WTC11 (cell line): ENCODE measurements at regions not wholly inside any gene's neighbourhood (a gene's known extent, or its start where the extent isn't known, plus 50 kb on each side); places are given as distances from the start of the nearest gene placed in this dataset.

ENCODE experiments used
- ATAC-seq: fragments of 200-7000 bp; cut with Tn5 transposase; 2 replicates; pipeline ENCODE4 v1.10.0; 2021; ENCODE audit warnings: mild to moderate bottlenecking, moderate library complexity
- CTCF ChIA-PET: fragments of 300-600 bp; sonication (Branson Sonifier 250); formaldehyde crosslinking; loops from one replicate; lab custom pipeline; 2021; ENCODE audit warnings: antibody characterized with exemption; lab: Charles Lee
- POLR2A ChIA-PET: fragments of 350-600 bp; sonication (Branson Sonifier 250); formaldehyde crosslinking; loops from one replicate; lab custom pipeline; 2021; ENCODE audit warnings: antibody characterized with exemption; lab: Charles Lee
- DNase-seq: peaks from one replicate; pipeline ENCODE4 v3.0.0; 2021; ENCODE audit warnings: low spot score
- H3K27ac Mint-ChIP-seq: 2 replicates; pipeline ENCODE4 v1.8.0; 2021; ENCODE audit warnings: mixed read lengths
- H3K27me3 Mint-ChIP-seq: 2 replicates; pipeline ENCODE4 v1.8.0; 2021; ENCODE audit warnings: low read depth, mild to moderate bottlenecking, moderate library complexity, mixed read lengths
- H3K36me3 Mint-ChIP-seq: 2 replicates; pipeline ENCODE4 v1.8.0; 2021; ENCODE audit warnings: mixed read lengths
- H3K4me1 Mint-ChIP-seq: 2 replicates; pipeline ENCODE4 v1.8.0; 2022; ENCODE audit warnings: mixed read lengths
- H3K4me3 Mint-ChIP-seq: 2 replicates; pipeline ENCODE4 v1.8.0; 2021; ENCODE audit warnings: mild to moderate bottlenecking, moderate library complexity, mixed read lengths
- H3K9me3 Mint-ChIP-seq: 2 replicates; pipeline ENCODE4 v1.8.0; 2021; ENCODE audit warnings: mixed read lengths
- ATF1 ChIP-seq: sonication (generic); formaldehyde crosslinking; IDR thresholded peaks from 2 replicates; pipeline ENCODE4 v1.8.1; 2023; ENCODE audit warnings: mild to moderate bottlenecking, moderate library complexity, missing genetic modification reagents
- ATF6 ChIP-seq: sonication (generic); formaldehyde crosslinking; IDR thresholded peaks from 2 replicates; pipeline ENCODE4 v1.8.1; 2023; ENCODE audit warnings: mild to moderate bottlenecking, missing genetic modification reagents
- CBFB ChIP-seq: sonication (generic); formaldehyde crosslinking; IDR thresholded peaks from 2 replicates; pipeline ENCODE4 v1.8.1; 2022; ENCODE audit warnings: mild to moderate bottlenecking, low read depth, missing genetic modification reagents
- CDX4 ChIP-seq: fragments of 250-450 bp; sonication (Bioruptor Pico); IDR thresholded peaks from 2 replicates; pipeline ENCODE4 v1.9.0; 2021; ENCODE audit warnings: moderate library complexity, mild to moderate bottlenecking, inconsistent platforms, borderline replicate concordance
- CTCF ChIP-seq: fragments of 200-600 bp; IDR thresholded peaks from 2 replicates; pipeline ENCODE4 v1.8.0; 2022; ENCODE audit warnings: antibody characterized with exemption
- E2F1 ChIP-seq: sonication (generic); formaldehyde crosslinking; IDR thresholded peaks from 2 replicates; pipeline ENCODE4 v1.8.0; 2022; ENCODE audit warnings: mild to moderate bottlenecking, missing genetic modification reagents
- ESRRA ChIP-seq: sonication (generic); formaldehyde crosslinking; IDR thresholded peaks from 2 replicates; pipeline ENCODE4 v1.8.1; 2022; ENCODE audit warnings: mild to moderate bottlenecking, missing genetic modification reagents, borderline replicate concordance
- FOXK1 ChIP-seq: sonication (generic); formaldehyde crosslinking; IDR thresholded peaks from 2 replicates; pipeline ENCODE4 v1.8.0; 2022; ENCODE audit warnings: mild to moderate bottlenecking, moderate library complexity, missing genetic modification reagents
- GABPB1 ChIP-seq: sonication (generic); formaldehyde crosslinking; IDR thresholded peaks from 2 replicates; pipeline ENCODE4 v1.8.1; 2023; ENCODE audit warnings: mild to moderate bottlenecking, missing genetic modification reagents
- GTF2I ChIP-seq: fragments of 250-450 bp; sonication (Bioruptor Pico); conservative IDR thresholded peaks from 2 replicates; pipeline ENCODE4 v1.4.0; 2021; ENCODE audit warnings: mild to moderate bottlenecking
- IRF2 ChIP-seq: sonication (generic); formaldehyde crosslinking; IDR thresholded peaks from 2 replicates; pipeline ENCODE4 v1.8.0; 2022; ENCODE audit warnings: low read depth, missing genetic modification reagents, borderline replicate concordance
- MLX ChIP-seq: sonication (generic); formaldehyde crosslinking; IDR thresholded peaks from 2 replicates; pipeline ENCODE4 v1.8.1; 2023; ENCODE audit warnings: mild to moderate bottlenecking, missing genetic modification reagents, moderate library complexity
- MXD4 ChIP-seq: fragments of 250-450 bp; sonication (Bioruptor Pico); IDR thresholded peaks from 2 replicates; pipeline ENCODE4 v1.8.0; 2021; ENCODE audit warnings: mild to moderate bottlenecking, moderate library complexity, borderline replicate concordance
- NR1H2 ChIP-seq: sonication (generic); formaldehyde crosslinking; IDR thresholded peaks from 2 replicates; pipeline ENCODE4 v1.9.0; 2021; ENCODE audit warnings: mild to moderate bottlenecking, moderate library complexity, missing genetic modification reagents
- NR2C2 ChIP-seq: sonication (generic); formaldehyde crosslinking; IDR thresholded peaks from 2 replicates; pipeline ENCODE4 v1.8.0; 2022; ENCODE audit warnings: mild to moderate bottlenecking, missing genetic modification reagents
- PRDM15 ChIP-seq: sonication (generic); formaldehyde crosslinking; IDR thresholded peaks from 2 replicates; pipeline ENCODE4 v1.8.0; 2022; ENCODE audit warnings: missing genetic modification reagents
- PRRX2 ChIP-seq: fragments of 250-450 bp; sonication (Bioruptor Pico); IDR thresholded peaks from 2 replicates; pipeline ENCODE4 v1.8.0; 2021; ENCODE audit warnings: mild to moderate bottlenecking
- ZNF219 ChIP-seq: sonication (generic); formaldehyde crosslinking; IDR thresholded peaks from 2 replicates; pipeline ENCODE4 v1.8.0; 2023; ENCODE audit warnings: missing genetic modification reagents, mild to moderate bottlenecking, borderline replicate concordance
- ZNF263 ChIP-seq: sonication (generic); formaldehyde crosslinking; IDR thresholded peaks from 2 replicates; pipeline ENCODE4 v1.8.1; 2022; ENCODE audit warnings: low read depth, mild to moderate bottlenecking, moderate library complexity, missing genetic modification reagents
- ZNF423 ChIP-seq: fragments of 250-450 bp; sonication (Bioruptor Pico); IDR thresholded peaks from 2 replicates; pipeline ENCODE4 v2.1.2; 2022; ENCODE audit warnings: mild to moderate bottlenecking, moderate library complexity
- ZNF512 ChIP-seq: sonication (generic); formaldehyde crosslinking; IDR thresholded peaks from 2 replicates; pipeline ENCODE4 v1.8.1; 2022; ENCODE audit warnings: missing genetic modification reagents, borderline replicate concordance

- H3K4me1 Mint-ChIP-seq: no peaks in the 10 kb centered on the region
- TF ChIP-seq GABPB1 (CRISPR knock-in tag) (no peak), ATF6 (CRISPR knock-in tag) (no peak), CDX4 (CRISPR knock-in tag) (no peak), ESRRA (CRISPR knock-in tag) (no peak), PRRX2 (no peak), MLX (no peak), E2F1 (no peak), ZNF219 (no peak), PRDM15 (CRISPR knock-in tag) (no peak), CBFB (CRISPR knock-in tag) (no peak), FOXK1 (CRISPR knock-in tag) (no peak)
- no peak overlapping the region for H3K27ac Mint-ChIP-seq
- ChIA-PET CTCF (interaction anchor here (1.0 kb wide), 1 partner anchor 150 kb away, joined by 3 read pairs; no protein-coding TSS in a partner anchor), POLR2A (no interaction called here)
- DNase-seq (no peak), ATAC-seq (no peak)
- peaks cover 9% of the 10 kb centered on the region; the same call in 1 of the 2 replicates for H3K36me3 Mint-ChIP-seq
- peaks cover 33% of the 10 kb centered on the region for H3K9me3 Mint-ChIP-seq
- H3K27me3 Mint-ChIP-seq: 0 out of 2 replicates have a peak, but pooled peaks cover 2% of the 10 kb centered on the region
- H3K4me3 Mint-ChIP-seq: no peak overlapping the region
These were observed 211.4 kb downstream of the TUSC7 start for GRCh38 chr3:116920826-116921610.

GRCh38 chr3:116927918-116928317 lies 218.3 kb downstream of the TUSC7 start:
- Mint-ChIP-seq H3K9me3 (peaks cover 43% of the 10 kb centered on the region), H3K4me3 (no peak overlapping the region), H3K27me3 (0 out of 2 replicates have a peak, but pooled peaks cover 2% of the 10 kb centered on the region), H3K27ac (no peak overlapping the region)
- DNase-seq: peak; percentile 19
- ATAC-seq: peak; percentile 59
- ChIA-PET CTCF (no interaction called here), POLR2A (no interaction called here)
- TF ChIP-seq ZNF512 (CRISPR knock-in tag): no peak
- no peak for TF ChIP-seq NR2C2 (CRISPR knock-in tag)
- no peak for TF ChIP-seq ZNF423 (CRISPR knock-in tag)
- no peak for TF ChIP-seq IRF2 (CRISPR knock-in tag)
- TF ChIP-seq ZNF263 (CRISPR knock-in tag): no peak
- TF ChIP-seq NR1H2: no peak
- TF ChIP-seq GTF2I (CRISPR knock-in tag): no peak
- no peak for TF ChIP-seq ATF1 (CRISPR knock-in tag)
- no peak for TF ChIP-seq MXD4
- no peak for TF ChIP-seq CTCF
- TF ChIP-seq, all 79 proteins: peak for 0
- H3K36me3 Mint-ChIP-seq: peaks cover 15% of the 10 kb centered on the region; the same call in 1 of the 2 replicates
- H3K4me1 Mint-ChIP-seq: peaks cover 12% of the 10 kb centered on the region
